ENCODE measurements at regions not wholly inside any gene's neighbourhood (a gene's known extent, or its start where the extent isn't known, plus 50 kb on each side); places are given as distances from the start of the nearest gene placed in this dataset.

DNA sequence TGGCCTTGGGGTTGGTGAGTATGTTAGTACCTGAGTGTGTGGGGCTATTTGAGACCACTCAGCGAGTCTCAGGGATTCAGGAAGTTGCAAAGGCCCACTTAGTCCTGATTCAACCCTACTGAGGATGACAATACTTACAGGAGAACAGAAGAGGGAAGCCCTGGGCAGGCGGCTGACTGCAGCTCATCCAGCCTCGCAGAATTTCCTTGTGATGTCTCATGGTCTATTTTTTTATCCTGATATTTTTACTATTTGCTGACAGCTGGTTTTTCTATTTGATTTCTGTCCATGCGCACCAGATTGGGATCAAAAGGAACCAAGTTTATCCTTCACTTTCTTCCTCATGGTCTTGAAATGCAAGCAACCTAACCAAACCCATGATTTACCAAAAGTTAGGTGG, 201.8 kb upstream of the LNX1 start:
- H3K4me3 ChIP-seq (ENCODE audit: low read depth, low read length), result no peak overlapping the region
- no peak for DNase-seq (ENCODE audit: low read depth)
- TF ChIP-seq, protein P1, sequence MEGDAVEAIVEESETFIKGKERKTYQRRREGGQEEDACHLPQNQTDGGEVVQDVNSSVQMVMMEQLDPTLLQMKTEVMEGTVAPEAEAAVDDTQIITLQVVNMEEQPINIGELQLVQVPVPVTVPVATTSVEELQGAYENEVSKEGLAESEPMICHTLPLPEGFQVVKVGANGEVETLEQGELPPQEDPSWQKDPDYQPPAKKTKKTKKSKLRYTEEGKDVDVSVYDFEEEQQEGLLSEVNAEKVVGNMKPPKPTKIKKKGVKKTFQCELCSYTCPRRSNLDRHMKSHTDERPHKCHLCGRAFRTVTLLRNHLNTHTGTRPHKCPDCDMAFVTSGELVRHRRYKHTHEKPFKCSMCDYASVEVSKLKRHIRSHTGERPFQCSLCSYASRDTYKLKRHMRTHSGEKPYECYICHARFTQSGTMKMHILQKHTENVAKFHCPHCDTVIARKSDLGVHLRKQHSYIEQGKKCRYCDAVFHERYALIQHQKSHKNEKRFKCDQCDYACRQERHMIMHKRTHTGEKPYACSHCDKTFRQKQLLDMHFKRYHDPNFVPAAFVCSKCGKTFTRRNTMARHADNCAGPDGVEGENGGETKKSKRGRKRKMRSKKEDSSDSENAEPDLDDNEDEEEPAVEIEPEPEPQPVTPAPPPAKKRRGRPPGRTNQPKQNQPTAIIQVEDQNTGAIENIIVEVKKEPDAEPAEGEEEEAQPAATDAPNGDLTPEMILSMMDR (IDR thresholded peaks at IDR 0.05; ENCODE audit: control insufficient read depth, extremely low read depth, insufficient read depth), result no peak

DNA sequence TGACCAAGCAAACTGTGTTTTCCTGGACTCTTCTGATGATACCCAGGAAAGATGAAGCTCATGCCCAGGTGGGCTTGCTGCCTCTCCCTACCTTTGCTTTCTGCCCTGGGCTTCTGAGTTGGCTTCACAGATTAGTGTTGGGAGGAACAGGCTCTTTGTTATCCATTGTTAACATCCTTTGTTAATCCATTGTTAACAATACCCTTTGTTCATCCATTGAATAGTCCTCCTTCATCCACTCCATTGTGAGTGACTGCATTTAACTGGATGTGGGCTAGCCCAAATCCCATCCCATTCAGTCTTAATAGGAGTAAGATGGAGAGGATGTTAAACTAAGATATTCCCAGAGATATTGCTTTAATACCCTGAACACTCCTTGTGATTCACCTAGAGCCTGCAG, 199.0 kb upstream of the LNX1 start:
- no peak overlapping the region for H3K4me3 ChIP-seq (ENCODE audit: low read depth, low read length)
- no peak for DNase-seq (ENCODE audit: low read depth)
- TF ChIP-seq, protein P1 (IDR thresholded peaks at IDR 0.05; ENCODE audit: control insufficient read depth, extremely low read depth, insufficient read depth), result no peak

DNA sequence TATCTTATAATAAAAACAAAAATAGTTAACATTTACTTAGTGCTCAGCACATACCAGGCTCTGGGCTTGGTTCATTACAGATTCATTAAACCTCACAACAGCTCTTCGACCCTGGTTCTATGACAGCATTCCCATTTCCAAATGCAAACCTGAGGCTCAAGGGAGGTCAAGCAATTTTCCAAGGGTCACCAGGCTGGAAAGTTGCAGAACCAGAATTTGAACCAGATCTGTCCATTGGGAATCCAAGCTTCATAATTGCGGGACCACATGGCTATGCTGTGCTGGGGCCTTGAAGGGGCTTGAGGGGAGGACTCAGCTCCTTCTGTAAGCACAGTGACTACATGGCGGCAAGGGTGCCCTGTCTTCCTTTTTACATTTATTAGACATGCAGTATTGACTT, 197.3 kb upstream of the LNX1 start:
- TF ChIP-seq, protein P1 (IDR thresholded peaks at IDR 0.05; ENCODE audit: control insufficient read depth, extremely low read depth, insufficient read depth), result no peak
- no peak for DNase-seq (ENCODE audit: low read depth)
- no peak overlapping the region for H3K4me3 ChIP-seq (ENCODE audit: low read depth, low read length)

DNA sequence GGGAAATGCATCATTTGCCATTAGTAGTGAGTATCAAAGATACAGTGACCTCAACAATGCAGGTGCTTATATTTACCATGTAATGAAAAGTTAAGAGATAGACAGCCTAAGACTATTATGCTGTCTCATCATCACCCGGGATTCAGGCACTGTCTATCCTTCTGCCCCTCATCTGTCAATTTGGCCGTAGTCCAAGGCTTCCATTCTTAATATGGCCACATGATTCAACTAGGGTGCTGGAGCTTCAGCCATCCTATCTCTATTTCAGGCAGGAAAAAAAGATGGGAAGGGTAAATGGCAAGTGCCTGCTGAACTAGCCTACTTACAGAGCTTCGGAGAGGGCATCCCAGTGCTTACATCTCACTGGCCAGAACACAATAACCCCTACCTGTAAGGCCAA, 196.7 kb upstream of the LNX1 start:
- TF ChIP-seq, protein P1 (IDR thresholded peaks at IDR 0.05; ENCODE audit: control insufficient read depth, extremely low read depth, insufficient read depth), result no peak
- DNase-seq (ENCODE audit: low read depth), result no peak
- H3K4me3 ChIP-seq (ENCODE audit: low read depth, low read length), result no peak overlapping the region

DNA sequence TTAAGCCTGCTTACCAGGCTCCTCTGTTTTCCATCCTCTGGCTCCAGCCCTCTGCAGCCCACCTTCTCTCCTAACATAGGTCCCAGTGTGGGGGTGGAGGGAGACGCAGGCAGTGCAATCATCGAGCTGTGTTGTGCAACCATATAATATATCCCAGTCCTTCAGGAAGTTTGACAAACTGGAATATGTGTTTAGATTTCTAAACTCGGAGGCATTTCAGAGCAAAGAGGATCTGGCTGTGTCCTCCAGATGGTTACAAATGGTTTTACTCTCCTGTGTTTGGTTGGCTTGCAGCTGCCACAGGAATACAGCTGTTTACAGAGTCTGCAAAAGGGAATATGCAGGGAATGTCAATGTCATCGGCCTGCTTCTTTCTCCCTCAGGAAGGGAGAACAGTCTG, 195.3 kb upstream of the LNX1 start:
- no peak for DNase-seq (ENCODE audit: low read depth)
- H3K4me3 ChIP-seq (ENCODE audit: low read depth, low read length), result no peak overlapping the region
- TF ChIP-seq, protein P1 (IDR thresholded peaks at IDR 0.05; ENCODE audit: control insufficient read depth, extremely low read depth, insufficient read depth), result no peak

DNA sequence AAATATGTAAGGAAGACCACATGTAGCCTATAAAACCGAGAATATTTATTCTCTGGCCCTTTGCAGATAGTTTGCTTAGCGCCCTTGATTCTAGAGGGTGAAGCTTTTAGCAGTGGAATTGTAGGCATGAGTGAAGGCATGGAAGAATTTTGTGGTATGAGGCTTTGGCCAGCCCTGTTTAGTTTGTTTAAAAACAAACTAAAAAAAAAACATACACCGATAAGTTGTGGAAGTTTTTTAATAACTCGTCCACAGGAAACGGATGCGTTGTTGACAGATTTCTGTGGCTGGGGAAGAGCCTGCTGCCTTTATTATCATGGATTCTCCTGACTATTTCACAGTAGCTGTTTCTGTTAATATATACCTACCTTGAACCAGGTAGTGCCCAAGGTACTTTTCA, 194.7 kb upstream of the LNX1 start:
- TF ChIP-seq, protein P1 (IDR thresholded peaks at IDR 0.05; ENCODE audit: control insufficient read depth, extremely low read depth, insufficient read depth), result no peak
- no peak overlapping the region for H3K4me3 ChIP-seq (ENCODE audit: low read depth, low read length)
- no peak for DNase-seq (ENCODE audit: low read depth)

DNA sequence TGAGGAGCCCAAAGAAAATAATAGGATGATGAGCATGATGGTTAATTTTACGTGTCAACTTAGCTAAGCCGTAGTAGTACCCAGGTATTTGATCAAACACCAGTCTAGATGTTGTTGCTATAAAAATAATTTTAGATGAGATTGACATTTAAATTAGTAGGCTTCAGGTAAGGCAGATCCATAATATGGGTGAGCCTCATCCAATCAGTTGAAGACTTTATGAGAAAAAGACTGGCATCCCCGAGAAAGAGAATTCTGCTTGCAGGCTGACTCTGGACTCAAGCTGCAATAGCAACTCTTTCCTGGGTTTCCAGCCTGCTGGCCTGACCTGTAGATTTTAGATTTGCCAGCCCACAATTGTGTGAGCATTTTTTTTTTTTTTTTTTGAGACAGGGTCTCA, 192.8 kb upstream of the LNX1 start:
- DNase-seq (ENCODE audit: low read depth), result no peak
- TF ChIP-seq, protein P1 (IDR thresholded peaks at IDR 0.05; ENCODE audit: control insufficient read depth, extremely low read depth, insufficient read depth), result no peak

More for the DNA sequence above, 192.8 kb upstream of the LNX1 start:
- no peak overlapping the region for H3K4me3 ChIP-seq (ENCODE audit: low read depth, low read length)
